Skin epidermis (tissue), 12 donors: ENCODE measurements at regions not wholly inside any gene's neighbourhood (a gene's known extent, or its start where the extent isn't known, plus 50 kb on each side); places are given as distances from the start of the nearest gene placed in this dataset.
"Not testable (repeated sequence)": the region's sequence is repeated elsewhere in the genome, so short reads cannot be mapped to it uniquely, and the experiment has no call there.

ENCODE experiments used
- H3K27ac ChIP-seq, 21 experiments: fragments of 200-600 bp; sonication (generic) in 11 of 21; one replicate each; pipeline ENCODE4 v1.5.0; 2020; ENCODE audit warnings: mild to moderate bottlenecking in 3 of 21, inconsistent platforms in 2 of 21, moderate library complexity in 2 of 21
- H3K4me3 ChIP-seq, 7 experiments: fragments of 200-600 bp; sonication (generic) in 2 of 7; one replicate each; pipeline ENCODE4 v1.5.0; 2020; ENCODE audit warnings: inconsistent platforms in 2 of 7, mild to moderate bottlenecking in 2 of 7, moderate library complexity in 1 of 7

DNA sequence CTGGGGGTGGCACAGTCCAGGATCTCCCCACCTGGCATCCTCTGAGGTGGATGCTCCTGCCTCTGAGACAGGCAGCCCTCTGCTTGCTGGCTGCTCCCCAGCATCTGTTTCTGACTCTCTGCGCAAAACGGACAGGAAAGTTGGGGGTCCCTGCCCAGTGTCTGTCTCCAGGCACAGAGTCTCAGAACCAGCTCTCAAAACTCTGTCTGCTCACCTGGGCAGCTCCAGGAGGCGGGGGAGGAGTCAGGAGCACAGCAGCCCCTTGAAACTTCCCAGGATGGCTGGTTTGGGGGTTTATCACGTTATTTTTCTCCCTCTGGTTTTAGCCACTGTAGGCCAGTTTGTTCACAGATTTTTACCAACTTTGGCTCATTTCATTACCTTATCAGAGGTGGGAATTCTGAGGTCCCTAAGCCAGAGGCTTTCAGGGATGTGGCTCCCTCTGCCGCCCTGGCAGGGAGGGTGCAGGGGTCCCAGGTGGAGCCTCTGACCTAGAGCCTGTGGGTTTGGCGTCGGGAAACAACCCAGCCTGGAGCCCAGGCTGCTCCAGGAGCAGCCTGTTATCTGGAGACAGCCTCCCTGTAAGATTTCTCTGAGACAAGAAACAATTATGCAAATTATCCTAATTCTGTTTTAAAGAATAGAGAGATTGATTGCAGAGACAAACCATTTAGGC, 334.1 kb downstream of the CACNA1B start:
- not testable (repeated sequence) for H3K27ac ChIP-seq

DNA sequence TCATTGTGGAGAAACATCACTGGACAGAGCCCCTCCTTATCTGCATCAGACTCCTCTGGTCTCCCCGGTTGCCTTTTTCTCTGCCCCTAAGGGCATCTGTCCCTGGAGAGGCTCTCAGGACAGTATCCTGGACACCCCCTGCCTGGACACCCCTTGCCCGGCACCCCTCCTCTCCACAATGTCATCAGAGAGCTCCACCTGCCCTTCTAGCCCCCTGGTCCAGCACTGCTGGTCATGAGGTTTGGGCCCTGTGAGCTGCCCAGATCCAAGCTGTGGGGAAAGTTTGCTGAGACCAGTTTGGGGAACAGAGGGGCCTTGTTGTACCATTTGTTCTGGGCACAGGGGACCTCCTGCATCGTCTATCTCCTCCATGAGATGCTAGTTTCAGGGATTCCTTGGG, 335.2 kb downstream of the CACNA1B start:
- not testable (repeated sequence) for H3K27ac ChIP-seq, H3K4me3 ChIP-seq

More for the DNA sequence above, 334.1 kb downstream of the CACNA1B start:
- not testable (repeated sequence) for H3K4me3 ChIP-seq

DNA sequence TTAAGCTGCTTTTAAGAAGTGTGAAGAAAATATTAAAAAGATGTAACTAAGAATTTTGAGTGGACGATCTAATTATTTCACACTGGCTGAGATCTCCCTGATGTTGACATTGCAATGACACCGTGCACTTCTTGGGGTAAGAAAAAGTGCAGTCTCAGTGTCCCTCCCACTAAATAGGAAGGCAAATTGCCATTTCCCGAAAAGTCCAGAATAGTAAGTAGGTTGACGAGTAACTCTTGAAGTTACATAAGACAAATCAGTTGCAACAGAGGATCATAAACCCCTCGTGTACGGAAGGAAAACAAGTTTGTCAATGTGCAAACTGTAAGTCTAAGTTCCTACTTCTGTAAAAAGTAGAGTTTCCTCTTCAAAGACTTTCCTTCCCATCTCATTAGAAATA, 336.2 kb downstream of the CACNA1B start:
- H3K27ac ChIP-seq: not testable (repeated sequence)

DNA sequence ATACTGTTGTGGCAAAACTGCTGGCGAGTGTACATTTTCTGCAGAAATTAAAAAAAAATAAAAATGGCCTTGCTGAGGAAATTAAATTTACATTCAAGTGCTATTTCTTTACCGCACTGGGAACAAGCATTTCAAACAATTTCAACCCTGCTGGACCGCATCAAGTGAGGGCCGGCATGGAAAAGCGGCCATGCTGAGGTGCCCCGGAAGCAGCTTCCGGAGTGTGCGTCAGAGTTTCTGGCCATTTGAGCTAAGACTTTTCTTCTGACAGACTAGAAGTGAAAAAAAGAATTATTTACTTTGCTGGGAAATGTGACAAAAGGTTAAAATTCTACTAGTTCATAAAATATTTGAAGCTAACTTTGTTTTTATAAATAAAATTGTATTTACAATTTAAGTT, 337.0 kb downstream of the CACNA1B start:
- H3K27ac ChIP-seq, H3K4me3 ChIP-seq: not testable (repeated sequence)

More for the DNA sequence above, 336.2 kb downstream of the CACNA1B start:
- not testable (repeated sequence) for H3K4me3 ChIP-seq

DNA sequence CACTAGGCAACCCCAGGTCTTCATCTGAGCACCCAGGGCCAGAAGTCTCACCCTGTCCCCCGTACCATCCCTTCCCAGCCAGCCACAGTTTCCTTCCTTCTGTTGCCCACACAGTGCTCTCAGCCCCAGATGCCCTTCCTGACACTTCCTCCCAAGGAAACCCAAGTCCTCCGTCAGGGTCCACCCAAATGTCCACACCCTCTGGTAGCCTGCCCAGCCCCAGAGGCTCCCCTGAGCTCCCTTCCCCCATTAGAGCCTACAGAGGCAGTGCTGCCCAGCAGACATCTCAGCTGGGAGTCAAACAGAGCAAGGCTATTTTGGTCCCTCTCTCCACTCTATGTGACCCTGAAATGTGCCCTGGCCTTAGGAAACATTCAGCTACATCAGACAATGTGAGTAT, 338.0 kb downstream of the CACNA1B start:
- not testable (repeated sequence) for H3K27ac ChIP-seq, H3K4me3 ChIP-seq

DNA sequence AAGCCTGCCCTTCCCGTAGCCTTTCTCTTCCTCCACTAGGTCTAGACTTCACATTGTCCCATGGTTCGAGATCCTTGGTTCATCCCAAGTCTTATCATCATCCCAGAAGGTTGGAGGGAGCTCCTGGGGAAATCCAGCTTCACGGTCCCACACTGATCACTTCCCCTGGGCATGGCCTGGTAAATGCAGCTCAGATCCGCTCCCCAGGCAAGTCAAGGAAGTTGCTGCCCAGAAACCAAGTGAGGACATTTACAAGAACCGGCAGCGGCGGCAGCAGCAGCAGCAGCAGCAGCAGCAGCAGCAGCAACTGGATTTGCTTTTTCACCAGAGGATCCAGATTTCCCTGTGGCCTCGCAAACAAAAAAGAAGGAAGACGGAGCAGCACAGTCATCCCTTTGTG, 339.2 kb downstream of the CACNA1B start:
- not testable (repeated sequence) for H3K27ac ChIP-seq, H3K4me3 ChIP-seq

DNA sequence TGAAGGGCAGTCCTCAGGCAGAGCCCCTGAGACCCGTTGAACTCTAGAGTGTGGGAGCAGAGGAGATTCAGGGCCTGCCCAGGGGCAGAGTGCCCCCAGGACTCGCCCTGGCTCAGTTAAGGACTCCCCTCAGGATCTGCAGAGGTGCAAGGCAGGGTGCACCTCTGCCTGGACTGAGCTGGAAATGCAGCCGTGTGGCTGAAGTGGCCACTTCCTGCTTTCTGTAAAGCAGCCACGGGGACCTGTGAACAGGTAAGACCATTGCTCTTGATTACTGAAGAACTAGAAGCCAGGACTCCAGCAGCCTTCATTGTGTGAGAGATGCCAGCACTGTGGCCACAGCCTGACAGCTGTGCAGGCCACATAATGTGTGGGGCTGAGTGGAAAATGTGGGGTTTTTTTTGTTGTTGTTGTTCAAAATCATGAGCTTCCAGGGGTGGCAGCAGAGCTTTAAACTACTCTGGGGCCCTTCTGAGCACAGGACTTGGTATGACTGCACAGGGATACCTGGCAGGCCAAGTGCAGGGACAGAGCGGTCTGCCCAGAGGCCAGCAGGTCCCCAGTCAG, 339.8 kb downstream of the CACNA1B start:
- peak overlapping the region in 1 of 21 experiments; percentile 37 for H3K27ac ChIP-seq
- H3K4me3 ChIP-seq: not testable (repeated sequence)

DNA sequence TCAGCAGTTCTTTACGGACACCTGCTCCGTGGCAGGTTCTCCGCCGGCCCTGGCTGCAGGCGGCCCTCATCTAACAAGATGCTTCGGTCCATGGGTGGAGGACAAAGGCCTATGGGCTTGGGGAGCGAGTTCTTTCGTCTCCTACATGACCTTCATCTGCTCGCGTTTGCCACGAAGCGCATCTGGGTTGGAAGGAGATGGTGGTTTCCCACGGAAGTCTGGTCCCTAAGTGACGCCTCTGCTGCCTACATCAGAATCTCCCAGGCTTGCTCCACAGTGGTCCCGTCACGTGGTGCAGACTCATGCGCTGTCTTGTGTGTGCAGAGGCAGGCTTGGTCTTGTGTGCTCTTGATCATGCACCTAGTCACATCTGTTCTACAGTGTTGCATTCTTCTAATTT, 341.7 kb downstream of the CACNA1B start:
- H3K4me3 ChIP-seq, H3K27ac ChIP-seq: not testable (repeated sequence)

DNA sequence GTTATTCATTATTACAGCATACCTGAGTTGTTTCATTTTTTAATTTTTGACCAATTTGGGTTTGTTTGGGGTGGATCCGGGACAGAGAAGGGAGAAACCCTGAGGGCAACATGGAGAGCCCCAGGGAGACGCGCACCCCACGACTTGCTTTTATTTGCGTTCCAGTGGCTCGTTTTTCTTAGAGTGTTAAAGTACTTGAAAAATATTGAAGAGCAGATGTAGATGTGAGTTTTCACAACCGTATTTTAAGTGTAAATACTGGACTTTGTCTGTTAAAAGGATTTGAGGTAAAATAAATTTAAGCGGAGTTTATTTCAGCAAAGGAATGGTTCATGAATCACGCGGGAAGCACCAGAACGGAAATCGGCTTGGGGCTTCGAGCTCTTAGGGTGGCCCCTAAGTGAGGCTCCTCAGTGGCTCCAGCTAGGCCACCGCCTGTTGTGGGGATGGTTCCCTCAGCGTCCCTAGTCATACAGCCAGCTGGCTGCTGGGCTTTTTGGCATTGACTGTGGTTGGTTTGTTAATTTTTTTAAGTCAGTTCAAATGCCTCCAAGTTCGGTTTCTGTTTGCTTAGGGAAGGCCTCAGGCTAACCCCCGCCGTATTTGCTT, 344.0 kb downstream of the CACNA1B start:
- H3K27ac ChIP-seq, H3K4me3 ChIP-seq: not testable (repeated sequence)

DNA sequence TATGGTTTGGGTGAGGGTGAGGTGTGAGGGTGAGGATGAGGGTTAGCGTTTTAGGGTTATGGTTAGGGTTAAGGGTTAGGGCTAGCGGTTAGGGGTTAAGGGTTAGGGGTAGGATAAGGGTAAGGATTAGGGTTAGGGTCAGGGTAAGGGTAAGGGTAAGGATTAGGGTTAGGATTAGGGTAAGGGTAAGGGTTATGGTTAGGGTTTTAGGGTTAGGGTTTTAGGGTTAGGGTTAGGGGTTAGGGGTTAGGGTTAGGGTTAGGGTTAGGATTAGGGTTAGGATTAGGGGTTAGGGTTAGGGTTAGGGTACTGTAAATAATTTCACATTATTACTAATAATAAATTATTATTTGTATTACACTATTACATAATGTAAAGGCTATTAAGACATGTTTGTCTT, 359.5 kb downstream of the CACNA1B start:
- not testable (repeated sequence) for H3K4me3 ChIP-seq, H3K27ac ChIP-seq

DNA sequence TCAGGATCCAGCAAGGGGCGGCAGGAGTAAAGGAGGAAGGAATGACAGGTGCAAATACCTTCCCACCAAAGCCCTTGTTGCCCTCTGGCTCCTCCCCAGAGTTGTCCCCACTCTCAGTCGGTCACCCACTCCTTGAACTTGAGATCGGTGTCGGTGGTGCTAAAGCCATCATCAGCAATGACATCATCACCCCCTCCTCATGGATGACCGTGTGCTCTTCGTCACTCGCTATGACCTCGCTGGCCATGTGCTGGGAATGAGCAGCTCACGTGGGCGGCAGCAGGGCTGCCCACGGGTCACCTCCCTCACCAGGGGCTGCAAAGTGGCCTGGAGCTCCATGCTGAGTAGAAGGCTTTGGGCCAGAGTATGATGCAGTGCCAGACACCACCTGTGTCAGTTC, 405.3 kb downstream of the CACNA1B start:
- H3K4me3 ChIP-seq, H3K27ac ChIP-seq: not testable (repeated sequence)
